ENCODE measurements at regions not wholly inside any gene's neighbourhood (a gene's known extent, or its start where the extent isn't known, plus 50 kb on each side); places are given as distances from the start of the nearest gene placed in this dataset.
A peak's percentile ranks its signal among the peaks of the same experiment; 100 is the strongest.

GRCh38 chr11:134725716-134726639 is 313.9 kb upstream of the B3GAT1 start (continued):
- TF ChIP-seq CTCF (IDR thresholded peaks at IDR 0.05 in 2 of 3, conservative IDR thresholded peaks at IDR 0.05 in 1 of 3; ENCODE audit: insufficient read depth in 2 of 3, low read depth in 1 of 3, low read length in 3 of 3) (peak; percentile 51 to 64 (median 60)), RFX1 (IDR thresholded peaks at IDR 0.05) (0 out of 2 replicates have a peak, but pooled peaks have one; percentile 17)
- TF ChIP-seq, protein P1, sequence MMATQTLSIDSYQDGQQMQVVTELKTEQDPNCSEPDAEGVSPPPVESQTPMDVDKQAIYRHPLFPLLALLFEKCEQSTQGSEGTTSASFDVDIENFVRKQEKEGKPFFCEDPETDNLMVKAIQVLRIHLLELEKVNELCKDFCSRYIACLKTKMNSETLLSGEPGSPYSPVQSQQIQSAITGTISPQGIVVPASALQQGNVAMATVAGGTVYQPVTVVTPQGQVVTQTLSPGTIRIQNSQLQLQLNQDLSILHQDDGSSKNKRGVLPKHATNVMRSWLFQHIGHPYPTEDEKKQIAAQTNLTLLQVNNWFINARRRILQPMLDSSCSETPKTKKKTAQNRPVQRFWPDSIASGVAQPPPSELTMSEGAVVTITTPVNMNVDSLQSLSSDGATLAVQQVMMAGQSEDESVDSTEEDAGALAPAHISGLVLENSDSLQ (IDR thresholded peaks at IDR 0.05), result peak; percentile 38; the same call in 1 of the 2 replicates

GRCh38 chr11:134725211-134725610 is 313.2 kb upstream of the B3GAT1 start:
- Histone ChIP-seq H3K9me3 (replicated peaks; ENCODE audit: control insufficient read depth, insufficient read depth, low read depth, low read length) (no peaks in the 10 kb centered on the region), H3K4me2 (ENCODE audit: insufficient read depth, low read length) (no peak overlapping the region), H3K9ac (ENCODE audit: insufficient read depth in 1 of 2, low read depth in 2 of 2, low read length in 2 of 2) (no peak overlapping the region), H4K20me1 (replicated peaks; ENCODE audit: control insufficient read depth, insufficient read depth, low read length) (no peaks in the 10 kb centered on the region; the same call in 1 of the 2 replicates), H2AFZ (ENCODE audit: low read depth, low read length) (no peak overlapping the region), H3K9me1 (ENCODE audit: control insufficient read depth, insufficient read depth, low read length) (no peaks in the 10 kb centered on the region), H3K4me1 (replicated peaks in 1 of 2; ENCODE audit: control insufficient read depth in 2 of 2, insufficient read depth in 2 of 2, low read length in 2 of 2) (no peaks in the 10 kb centered on the region), H3K36me3 (ENCODE audit: control insufficient read depth, insufficient read depth, low read length) (no peaks in the 10 kb centered on the region), H3K4me3 (no peak overlapping the region), H3K27ac (ENCODE audit: extremely low read depth, low read depth, low read length) (no peak overlapping the region), H3K79me2 (ENCODE audit: control insufficient read depth, insufficient read depth, low read length) (no peaks in the 10 kb centered on the region), H3K27me3 (ENCODE audit: control insufficient read depth in 2 of 2, insufficient read depth in 2 of 2, low read length in 2 of 2) (peaks cover 0 to 34% of the 10 kb centered on the region in 2 experiments; a peak in 3 of 5 replicates)
- POLR2A ChIA-PET, result interaction anchor here (0.7 kb wide), 1 partner anchor 187 kb away, joined by 3 read pairs; no protein-coding TSS in a partner anchor
- WGBS (ENCODE audit: insufficient coverage, low coverage, missing lambda C conversion rate), result 0% methylated on average over 12 of the region's 12 CpGs
- CTCF ChIA-PET (ENCODE audit: low intra/inter-chr PET ratio), result no interaction called here
- no peak for DNase-seq (ENCODE audit: extremely low read depth in 1 of 4, low spot score in 3 of 4)
- ATAC-seq, result no peak
- FAIRE-seq, result no peak
- BruUV-seq (replicated peaks), result no TSS peak
- in situ Hi-C loops (cut with MboI) (no loop called here), intact Hi-C loops (cut with micrococcal nuclease) (loop anchor here (5.0 to 10.0 kb wide), 2 partner anchors 133 to 330 kb away; no protein-coding TSS in a partner anchor)
- TF ChIP-seq MEIS2 (IDR thresholded peaks at IDR 0.05; ENCODE audit: partially characterized antibody) (no peak), NFIX (CRISPR knock-in tag; IDR thresholded peaks at IDR 0.05; ENCODE audit: low read depth) (no peak), ZZZ3 (IDR thresholded peaks at IDR 0.05) (no peak), ZNF436 (CRISPR knock-in tag; IDR thresholded peaks at IDR 0.05) (no peak), MTA1 (IDR thresholded peaks at IDR 0.05; ENCODE audit: borderline replicate concordance) (no peak), HOXB6 (CRISPR knock-in tag; IDR thresholded peaks at IDR 0.05; ENCODE audit: borderline replicate concordance) (no peak), ZKSCAN3 (CRISPR knock-in tag; IDR thresholded peaks at IDR 0.05) (no peak), ZNF311 (CRISPR knock-in tag; IDR thresholded peaks at IDR 0.05) (no peak), DDX20 (tag; IDR thresholded peaks at IDR 0.05; ENCODE audit: low read depth) (no peak), PHB (CRISPR knock-in tag; IDR thresholded peaks at IDR 0.05) (no peak), MTA2 (IDR thresholded peaks at IDR 0.05; ENCODE audit: low read depth) (no peak)
- TF ChIP-seq, protein P2, sequence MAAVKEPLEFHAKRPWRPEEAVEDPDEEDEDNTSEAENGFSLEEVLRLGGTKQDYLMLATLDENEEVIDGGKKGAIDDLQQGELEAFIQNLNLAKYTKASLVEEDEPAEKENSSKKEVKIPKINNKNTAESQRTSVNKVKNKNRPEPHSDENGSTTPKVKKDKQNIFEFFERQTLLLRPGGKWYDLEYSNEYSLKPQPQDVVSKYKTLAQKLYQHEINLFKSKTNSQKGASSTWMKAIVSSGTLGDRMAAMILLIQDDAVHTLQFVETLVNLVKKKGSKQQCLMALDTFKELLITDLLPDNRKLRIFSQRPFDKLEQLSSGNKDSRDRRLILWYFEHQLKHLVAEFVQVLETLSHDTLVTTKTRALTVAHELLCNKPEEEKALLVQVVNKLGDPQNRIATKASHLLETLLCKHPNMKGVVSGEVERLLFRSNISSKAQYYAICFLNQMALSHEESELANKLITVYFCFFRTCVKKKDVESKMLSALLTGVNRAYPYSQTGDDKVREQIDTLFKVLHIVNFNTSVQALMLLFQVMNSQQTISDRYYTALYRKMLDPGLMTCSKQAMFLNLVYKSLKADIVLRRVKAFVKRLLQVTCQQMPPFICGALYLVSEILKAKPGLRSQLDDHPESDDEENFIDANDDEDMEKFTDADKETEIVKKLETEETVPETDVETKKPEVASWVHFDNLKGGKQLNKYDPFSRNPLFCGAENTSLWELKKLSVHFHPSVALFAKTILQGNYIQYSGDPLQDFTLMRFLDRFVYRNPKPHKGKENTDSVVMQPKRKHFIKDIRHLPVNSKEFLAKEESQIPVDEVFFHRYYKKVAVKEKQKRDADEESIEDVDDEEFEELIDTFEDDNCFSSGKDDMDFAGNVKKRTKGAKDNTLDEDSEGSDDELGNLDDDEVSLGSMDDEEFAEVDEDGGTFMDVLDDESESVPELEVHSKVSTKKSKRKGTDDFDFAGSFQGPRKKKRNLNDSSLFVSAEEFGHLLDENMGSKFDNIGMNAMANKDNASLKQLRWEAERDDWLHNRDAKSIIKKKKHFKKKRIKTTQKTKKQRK (IDR thresholded peaks at IDR 0.05; ENCODE audit: borderline replicate concordance, low read depth, low read length), result no peak
